Mesenchymal stem cell (in vitro differentiated cells and primary cell): ENCODE measurements at regions not wholly inside any gene's neighbourhood (a gene's known extent, or its start where the extent isn't known, plus 50 kb on each side); places are given as distances from the start of the nearest gene placed in this dataset.

Experiments used
- DNase-seq: peaks from one replicate; pipeline ENCODE4 v3.0.0-alpha.2; 2013
- H2AFZ ChIP-seq: one replicate; pipeline ENCODE4 v1.6.1; 2013; ENCODE audit warnings: low read depth, mild to moderate bottlenecking, control low read depth, inconsistent platforms, low read length, moderate library complexity
- H2AK5ac ChIP-seq: 2 replicates; pipeline ENCODE4 v1.6.1; 2013; ENCODE audit warnings: low read length, moderate library complexity, mild to moderate bottlenecking, inconsistent platforms; ENCODE audit not compliant: severe bottlenecking
- H2BK120ac ChIP-seq: one replicate; pipeline ENCODE4 v1.6.1; 2013; ENCODE audit warnings: low read depth, mild to moderate bottlenecking, inconsistent platforms, low read length, moderate library complexity
- H2BK12ac ChIP-seq, 2 experiments: one replicate each; pipeline ENCODE4 v1.6.1; 2013; ENCODE audit warnings: inconsistent platforms in 2 of 2, low read length in 2 of 2, mild to moderate bottlenecking in 2 of 2, moderate library complexity in 2 of 2, control low read depth in 1 of 2
- H2BK15ac ChIP-seq: one replicate; pipeline ENCODE4 v1.6.1; 2013; ENCODE audit warnings: mild to moderate bottlenecking, low read depth, inconsistent platforms; ENCODE audit not compliant: poor library complexity, severe bottlenecking
- H2BK5ac ChIP-seq: 2 replicates; pipeline ENCODE4 v1.6.1; 2013; ENCODE audit warnings: low read depth, mild to moderate bottlenecking, low read length, control low read depth, inconsistent platforms; ENCODE audit not compliant: poor library complexity, severe bottlenecking
- H3K14ac ChIP-seq, 2 experiments: one replicate each; pipeline ENCODE4 v1.6.1; 2013; ENCODE audit warnings: inconsistent platforms in 2 of 2, low read length in 2 of 2, control low read depth in 1 of 2, mild to moderate bottlenecking in 1 of 2, moderate library complexity in 1 of 2
- H3K18ac ChIP-seq, 2 experiments: one replicate each; pipeline ENCODE4 v1.6.1; 2013; ENCODE audit warnings: inconsistent platforms in 2 of 2, low read length in 2 of 2, control low read depth in 1 of 2, low read depth in 1 of 2, mild to moderate bottlenecking in 1 of 2
- H3K23ac ChIP-seq, 2 experiments: one replicate each; pipeline ENCODE4 v1.6.1; 2013; ENCODE audit warnings: inconsistent platforms in 2 of 2, low read length in 2 of 2, mild to moderate bottlenecking in 2 of 2, moderate library complexity in 2 of 2, control low read depth in 1 of 2
- H3K27ac ChIP-seq: 2 replicates; pipeline ENCODE4 v1.5.1; 2013; ENCODE audit warnings: mild to moderate bottlenecking, moderate library complexity, low read length, control low read depth, inconsistent platforms; ENCODE audit not compliant: poor library complexity, severe bottlenecking
- H3K27me3 ChIP-seq, 2 experiments: 2 replicates each; pipeline versions ENCODE4 v1.6.1 to v1.7.0; 2013; ENCODE audit warnings: low read length in 2 of 2, mild to moderate bottlenecking in 2 of 2, moderate library complexity in 2 of 2, control low read depth in 1 of 2, inconsistent platforms in 1 of 2; ENCODE audit not compliant: control insufficient read depth in 1 of 2, insufficient read depth in 1 of 2
- H3K36me3 ChIP-seq, 2 experiments: 2 replicates each; pipeline versions ENCODE4 v1.6.1 to v1.7.0; 2013; ENCODE audit warnings: low read length in 2 of 2, control low read depth in 1 of 2, inconsistent platforms in 1 of 2, low read depth in 1 of 2, mild to moderate bottlenecking in 1 of 2; ENCODE audit not compliant: insufficient read depth in 2 of 2, control insufficient read depth in 1 of 2
- H3K4ac ChIP-seq, 2 experiments: one replicate each; pipeline ENCODE4 v1.6.1; 2013; ENCODE audit warnings: inconsistent platforms in 2 of 2, low read length in 2 of 2, mild to moderate bottlenecking in 2 of 2, moderate library complexity in 2 of 2, control low read depth in 1 of 2, low read depth in 1 of 2
- H3K4me1 ChIP-seq: 2 replicates; pipeline ENCODE4 v1.6.1; 2013; ENCODE audit warnings: low read depth, low read length, control low read depth; ENCODE audit not compliant: control insufficient read depth, insufficient read depth
- H3K4me2 ChIP-seq: 2 replicates; pipeline ENCODE4 v1.6.1; 2013; ENCODE audit warnings: low read length, mild to moderate bottlenecking, inconsistent platforms; ENCODE audit not compliant: poor library complexity, severe bottlenecking
- H3K4me3 ChIP-seq, 2 experiments: 2 replicates each; pipeline versions ENCODE4 v1.5.1 to v1.7.0; 2013; ENCODE audit warnings: low read length in 2 of 2, mild to moderate bottlenecking in 2 of 2, control low read depth in 1 of 2, low read depth in 1 of 2; ENCODE audit not compliant: insufficient read depth in 1 of 2
- H3K79me1 ChIP-seq: replicated peaks from 2 replicates; pipeline ENCODE4 v1.6.1; 2013; ENCODE audit warnings: mild to moderate bottlenecking, control low read depth, low read length, inconsistent platforms; ENCODE audit not compliant: poor library complexity, severe bottlenecking
- H3K9ac ChIP-seq: 2 replicates; pipeline ENCODE4 v1.7.0; 2013; ENCODE audit warnings: mild to moderate bottlenecking, low read length, moderate library complexity
- H3K9me3 ChIP-seq: 2 replicates; pipeline ENCODE4 v1.7.0; 2013; ENCODE audit warnings: mild to moderate bottlenecking, low read length; ENCODE audit not compliant: control insufficient read depth
- H4K8ac ChIP-seq: one replicate; pipeline ENCODE4 v1.6.1; 2013; ENCODE audit warnings: inconsistent platforms, mild to moderate bottlenecking, low read length, moderate library complexity
- H4K91ac ChIP-seq: one replicate; pipeline ENCODE4 v1.6.1; 2013; ENCODE audit warnings: mild to moderate bottlenecking, low read length, inconsistent platforms
- WGBS: methylation state at CpG from one replicate; pipeline ENCODE4 v1.1.7; 2013; ENCODE audit warnings: mixed read lengths; 5-methylcytosine and 5-hydroxymethylcytosine counted together

DNA sequence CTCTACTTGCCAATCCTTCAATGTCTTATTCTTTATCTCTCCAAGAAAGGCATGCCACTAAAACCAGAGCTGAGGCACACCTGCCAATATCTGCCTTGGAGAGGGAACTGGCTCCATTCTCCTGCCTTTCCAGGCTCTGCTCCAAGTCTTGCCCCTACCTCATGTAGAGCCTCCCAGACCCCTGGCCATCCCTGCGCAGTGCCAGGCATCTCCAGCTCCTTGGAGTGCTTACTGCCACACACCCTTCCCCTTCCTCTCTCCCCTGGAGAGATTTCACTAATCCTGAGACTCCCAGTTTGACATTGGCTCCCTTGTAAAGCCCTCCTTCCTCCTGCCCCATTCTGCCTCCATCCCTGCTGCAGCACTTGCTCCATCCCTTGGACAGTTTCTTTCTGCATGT lies 255.2 kb upstream of the ZMIZ1 start:
- Histone ChIP-seq H4K8ac (no peak overlapping the region), H3K79me1 (no peaks in the 10 kb centered on the region), H2BK15ac (no peak overlapping the region), H3K4me1 (peaks cover 3% of the 10 kb centered on the region), H3K4me3 (no peak overlapping the region), H3K4me2 (no peak overlapping the region), H3K9me3 (peaks cover 10% of the 10 kb centered on the region), H2BK120ac (no peak overlapping the region), H3K14ac (no peak overlapping the region), H3K27me3 (peaks cover 5 to 11% of the 10 kb centered on the region in 2 experiments), H3K27ac (no peak overlapping the region), H3K18ac (no peak overlapping the region), H2AFZ (no peak overlapping the region), H3K9ac (no peak overlapping the region), H2BK5ac (no peak overlapping the region), H3K23ac (no peak overlapping the region), H2BK12ac (peak overlapping the region in 1 of 2 experiments; percentile 6), H4K91ac (no peak overlapping the region), H2AK5ac (no peak overlapping the region), H3K36me3 (no peaks in the 10 kb centered on the region), H3K4ac (no peak overlapping the region)
- 95% methylated on average over 1 of the region's 1 CpG for WGBS
- no peak for DNase-seq

DNA sequence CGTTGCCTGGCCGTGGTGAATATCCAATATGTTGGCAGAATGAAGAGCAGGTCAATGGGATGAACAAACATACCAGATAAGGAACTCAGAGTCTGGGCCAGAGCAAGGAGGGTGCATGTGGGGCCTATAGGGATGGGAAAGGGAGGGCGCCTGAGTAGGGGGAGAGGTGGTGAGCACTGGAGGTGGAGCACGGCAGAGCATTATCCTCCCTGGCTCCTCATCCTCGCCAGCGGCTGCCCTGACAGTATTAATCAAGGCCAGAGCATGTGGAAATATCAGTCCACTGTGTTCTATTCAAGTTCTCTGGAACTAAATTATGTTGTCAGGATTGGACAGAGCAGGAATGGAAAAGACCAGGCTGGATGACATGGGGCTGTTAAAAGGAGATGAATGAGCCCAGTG lies 254.8 kb upstream of the ZMIZ1 start:
- H3K79me1 ChIP-seq, result no peaks in the 10 kb centered on the region
- peaks cover 5 to 11% of the 10 kb centered on the region in 2 experiments for H3K27me3 ChIP-seq
- H2AK5ac ChIP-seq, result no peak overlapping the region
- no peak overlapping the region for H3K23ac ChIP-seq
- H2BK15ac ChIP-seq, result no peak overlapping the region
- no peak overlapping the region for H3K27ac ChIP-seq
- H3K4me3 ChIP-seq, result no peak overlapping the region
- no peak overlapping the region for H2AFZ ChIP-seq
- H3K9me3 ChIP-seq, result peaks cover 10% of the 10 kb centered on the region
- DNase-seq, result no peak
- no peak overlapping the region for H4K91ac ChIP-seq
- no peak overlapping the region for H3K14ac ChIP-seq
- no peak overlapping the region for H3K4me2 ChIP-seq
- no peaks in the 10 kb centered on the region for H3K36me3 ChIP-seq
- H3K9ac ChIP-seq, result no peak overlapping the region
- 86% methylated on average over 6 of the region's 6 CpGs for WGBS
- no peak overlapping the region for H2BK12ac ChIP-seq
- no peak overlapping the region for H3K18ac ChIP-seq
- H2BK120ac ChIP-seq, result no peak overlapping the region
- no peak overlapping the region for H4K8ac ChIP-seq
- H3K4me1 ChIP-seq, result peaks cover 1% of the 10 kb centered on the region
- H2BK5ac ChIP-seq, result no peak overlapping the region
- no peak overlapping the region for H3K4ac ChIP-seq

DNA sequence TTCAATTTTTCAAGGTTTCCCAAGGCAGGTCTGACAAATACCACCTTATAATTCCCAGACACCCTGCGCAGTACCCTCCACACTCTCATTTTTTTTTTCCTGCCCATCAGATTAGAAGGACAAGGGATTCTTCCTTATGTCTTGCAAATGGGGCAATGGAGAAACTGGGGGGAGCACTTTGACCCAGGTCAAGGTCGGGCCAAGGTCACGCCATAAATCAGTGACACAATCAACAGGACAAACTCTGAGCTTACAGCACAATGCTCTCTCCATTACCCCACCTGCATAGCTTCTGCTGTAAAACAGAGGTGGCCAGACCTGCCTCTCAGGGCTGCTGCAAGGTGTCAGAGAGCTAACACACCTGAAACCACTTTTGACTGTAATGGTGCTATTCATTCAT lies 254.4 kb upstream of the ZMIZ1 start:
- WGBS, result 84% methylated on average over 2 of the region's 3 CpGs
- H3K4me3 ChIP-seq, result no peak overlapping the region
- no peak for DNase-seq

DNA sequence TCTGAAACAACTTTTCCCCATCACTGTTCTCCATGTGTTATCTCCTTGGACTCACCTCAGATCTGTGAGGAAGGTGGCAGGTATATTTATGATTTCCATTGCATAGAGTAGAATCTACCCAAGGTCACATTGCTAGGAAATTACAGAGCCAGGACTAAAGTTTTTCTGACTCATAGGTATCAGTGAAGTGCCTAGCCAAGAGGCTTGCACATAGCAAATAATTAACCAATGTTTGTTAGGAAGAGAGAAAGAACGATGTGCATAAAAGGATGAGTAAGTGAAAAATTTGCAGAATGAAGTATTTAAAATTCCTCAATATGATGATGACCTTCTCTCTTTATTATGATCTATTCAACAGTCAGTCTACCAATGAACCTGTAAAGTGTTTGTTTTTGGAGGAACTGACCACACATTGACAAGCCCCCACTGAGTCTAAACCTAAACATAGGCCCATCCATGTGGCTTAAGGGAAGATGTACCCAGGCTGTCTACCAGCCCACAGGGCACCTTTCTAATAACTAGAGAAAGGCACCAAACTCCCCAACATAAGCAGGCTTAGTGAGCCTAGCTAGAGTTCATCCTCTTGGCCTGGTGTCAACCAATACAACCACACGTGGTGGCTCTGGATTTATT lies 252.9 kb upstream of the ZMIZ1 start:
- H3K14ac ChIP-seq, result no peak overlapping the region
- peaks cover 10% of the 10 kb centered on the region for H3K9me3 ChIP-seq
- no peak overlapping the region for H3K4ac ChIP-seq
- H3K4me3 ChIP-seq, result no peak overlapping the region
- H3K36me3 ChIP-seq, result no peaks in the 10 kb centered on the region
- no peak overlapping the region for H2AK5ac ChIP-seq
- H3K9ac ChIP-seq, result no peak overlapping the region
- no peak overlapping the region for H4K8ac ChIP-seq
- H3K79me1 ChIP-seq, result no peaks in the 10 kb centered on the region
- H3K27me3 ChIP-seq, result peaks cover 5 to 11% of the 10 kb centered on the region in 2 experiments
- H3K23ac ChIP-seq, result no peak overlapping the region
- H2BK15ac ChIP-seq, result no peak overlapping the region
- H2AFZ ChIP-seq, result no peak overlapping the region
- H2BK12ac ChIP-seq, result no peak overlapping the region
- 76% methylated on average over 2 of the region's 2 CpGs for WGBS
- no peak overlapping the region for H3K4me2 ChIP-seq
- no peak for DNase-seq
- no peaks in the 10 kb centered on the region for H3K4me1 ChIP-seq
- no peak overlapping the region for H4K91ac ChIP-seq
- no peak overlapping the region for H2BK5ac ChIP-seq
- no peak overlapping the region for H2BK120ac ChIP-seq
- H3K18ac ChIP-seq, result no peak overlapping the region
- H3K27ac ChIP-seq, result no peak overlapping the region

More for the DNA sequence above, 254.4 kb upstream of the ZMIZ1 start:
- H3K36me3 ChIP-seq, result no peaks in the 10 kb centered on the region
- no peak overlapping the region for H3K18ac ChIP-seq
- no peak overlapping the region for H2BK5ac ChIP-seq
- no peak overlapping the region for H2AFZ ChIP-seq
- no peak overlapping the region for H2AK5ac ChIP-seq
- H2BK15ac ChIP-seq, result no peak overlapping the region
- no peak overlapping the region for H4K91ac ChIP-seq
- no peak overlapping the region for H3K27ac ChIP-seq
- no peaks in the 10 kb centered on the region for H3K4me1 ChIP-seq
- H3K23ac ChIP-seq, result no peak overlapping the region
- H2BK12ac ChIP-seq, result no peak overlapping the region
- no peak overlapping the region for H2BK120ac ChIP-seq
- H4K8ac ChIP-seq, result no peak overlapping the region
- no peak overlapping the region for H3K9ac ChIP-seq
- H3K27me3 ChIP-seq, result peaks cover 5 to 11% of the 10 kb centered on the region in 2 experiments
- no peak overlapping the region for H3K14ac ChIP-seq
- no peak overlapping the region for H3K4me2 ChIP-seq
- no peaks in the 10 kb centered on the region for H3K79me1 ChIP-seq
- H3K4ac ChIP-seq, result no peak overlapping the region
- H3K9me3 ChIP-seq, result peaks cover 10% of the 10 kb centered on the region
